Neural cell (in vitro differentiated cells): ENCODE measurements at regions not wholly inside any gene's neighbourhood (a gene's known extent, or its start where the extent isn't known, plus 50 kb on each side); places are given as distances from the start of the nearest gene placed in this dataset.

ENCODE experiments used
- MXI1 ChIP-seq: fragments of 450-650 bp; conservative IDR thresholded peaks from 2 replicates; pipeline ENCODE4 v1.6.1; 2014; ENCODE audit warnings: antibody characterized with exemption, mild to moderate bottlenecking; ENCODE audit not compliant: poor library complexity, severe bottlenecking
- RAD21 ChIP-seq: fragments of 450-650 bp; conservative IDR thresholded peaks from 2 replicates; pipeline ENCODE4 v1.6.1; 2014; ENCODE audit warnings: antibody characterized with exemption, mild to moderate bottlenecking, moderate library complexity

GRCh38 chr20:1734269-1734858 is 76.8 kb upstream of the SIRPG start:
- TF ChIP-seq MXI1 = no peak
- TF ChIP-seq RAD21 = peak; percentile 60
